D721Med (cell line): ENCODE measurements at regions not wholly inside any gene's neighbourhood (a gene's known extent, or its start where the extent isn't known, plus 50 kb on each side); places are given as distances from the start of the nearest gene placed in this dataset.
A peak's percentile ranks its signal among the peaks of the same experiment; 100 is the strongest.

ENCODE experiments used
- DNase-seq: peaks from one replicate; pipeline ENCODE4 v3.0.0; 2011; ENCODE audit warnings: low spot score; ENCODE audit not compliant: insufficient read length
- FAIRE-seq: peaks from 2 replicates; lab custom pipeline; 2011; peaks lifted over from hg19 to GRCh38; lab: Jason Lieb, UNC
- TF ChIP-seq, protein P1 (sequence below): IDR thresholded peaks from 2 replicates; pipeline ENCODE4 v1.5.1; 2012; ENCODE audit warnings: mild to moderate bottlenecking, control low read depth; ENCODE audit not compliant: insufficient read depth; ENCODE audit errors: missing control alignments

DNA sequence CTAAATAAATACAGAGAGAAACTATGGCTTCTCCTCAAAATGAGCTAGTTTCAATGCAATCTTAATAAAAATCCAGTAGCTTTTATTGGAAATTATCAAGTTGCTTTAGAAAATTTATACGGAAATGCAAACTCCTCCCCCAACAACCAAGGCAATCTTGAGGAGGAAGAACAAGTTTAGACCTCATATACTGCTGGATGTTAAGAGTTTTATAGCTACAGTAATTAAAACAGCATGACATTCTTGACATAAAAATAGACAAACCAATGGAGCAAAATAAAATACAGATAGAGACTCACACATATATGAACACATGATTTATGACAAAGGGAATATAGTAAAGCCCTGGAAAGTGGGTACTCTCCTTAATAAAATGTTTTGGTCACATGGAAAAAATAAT lies 368.7 kb downstream of the C12orf75 start:
- TF ChIP-seq, protein P1, sequence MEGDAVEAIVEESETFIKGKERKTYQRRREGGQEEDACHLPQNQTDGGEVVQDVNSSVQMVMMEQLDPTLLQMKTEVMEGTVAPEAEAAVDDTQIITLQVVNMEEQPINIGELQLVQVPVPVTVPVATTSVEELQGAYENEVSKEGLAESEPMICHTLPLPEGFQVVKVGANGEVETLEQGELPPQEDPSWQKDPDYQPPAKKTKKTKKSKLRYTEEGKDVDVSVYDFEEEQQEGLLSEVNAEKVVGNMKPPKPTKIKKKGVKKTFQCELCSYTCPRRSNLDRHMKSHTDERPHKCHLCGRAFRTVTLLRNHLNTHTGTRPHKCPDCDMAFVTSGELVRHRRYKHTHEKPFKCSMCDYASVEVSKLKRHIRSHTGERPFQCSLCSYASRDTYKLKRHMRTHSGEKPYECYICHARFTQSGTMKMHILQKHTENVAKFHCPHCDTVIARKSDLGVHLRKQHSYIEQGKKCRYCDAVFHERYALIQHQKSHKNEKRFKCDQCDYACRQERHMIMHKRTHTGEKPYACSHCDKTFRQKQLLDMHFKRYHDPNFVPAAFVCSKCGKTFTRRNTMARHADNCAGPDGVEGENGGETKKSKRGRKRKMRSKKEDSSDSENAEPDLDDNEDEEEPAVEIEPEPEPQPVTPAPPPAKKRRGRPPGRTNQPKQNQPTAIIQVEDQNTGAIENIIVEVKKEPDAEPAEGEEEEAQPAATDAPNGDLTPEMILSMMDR, result no peak
- no peak for DNase-seq
- no peak for FAIRE-seq

DNA sequence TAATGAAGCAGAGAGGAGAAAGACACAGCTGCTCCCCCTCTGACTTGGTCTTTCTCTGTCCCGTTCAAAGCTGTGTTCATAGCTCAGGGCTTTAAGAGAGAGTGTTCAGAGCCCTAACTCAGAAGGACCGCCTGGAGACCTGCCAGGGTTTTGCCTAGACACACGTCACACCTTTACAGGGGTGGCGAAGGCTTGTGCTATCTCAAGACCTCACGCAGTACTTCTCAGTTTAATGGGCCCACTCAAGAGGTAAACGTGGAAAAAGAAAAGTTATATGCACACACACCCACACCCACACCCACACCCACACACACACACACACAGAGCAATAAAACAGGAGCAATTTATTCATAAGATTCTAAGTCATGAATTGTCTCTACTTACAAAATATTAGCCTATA lies 374.3 kb downstream of the C12orf75 start:
- FAIRE-seq, result no peak
- DNase-seq, result no peak
- TF ChIP-seq, protein P1, result no peak

- DNase-seq (no peak), FAIRE-seq (no peak)
- TF ChIP-seq, protein P1, result no peak
Observed at GRCh38 chr12:105705235-105705634, 374.7 kb downstream of the C12orf75 start.

- DNase-seq (no peak), FAIRE-seq (no peak)
Observed at GRCh38 chr12:105705765-105706164, 375.3 kb downstream of the C12orf75 start.

GRCh38 chr12:105706321-105706972 lies 376.0 kb downstream of the C12orf75 start:
- no peak for FAIRE-seq
- no peak for DNase-seq
- TF ChIP-seq, protein P1, result no peak

More at GRCh38 chr12:105705765-105706164, 375.3 kb downstream of the C12orf75 start:
- TF ChIP-seq, protein P1, result peak; percentile 63

DNA sequence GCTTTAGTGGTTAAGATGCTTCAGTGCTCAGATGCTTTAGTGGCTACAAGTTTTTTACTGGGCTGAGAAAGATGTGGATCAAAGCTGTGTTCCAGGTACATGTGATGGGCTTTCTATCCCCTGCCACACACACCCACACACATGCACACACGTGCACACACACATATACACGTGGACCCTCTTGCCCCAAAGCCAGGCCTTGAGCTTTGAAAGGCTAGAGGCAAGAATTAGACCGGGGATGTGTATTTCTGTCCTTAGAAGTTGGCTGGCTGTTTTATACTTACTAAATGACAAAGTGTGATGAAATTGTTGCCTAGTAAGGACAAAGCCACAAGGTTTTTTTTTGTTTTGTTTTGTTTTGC lies 376.5 kb downstream of the C12orf75 start:
- FAIRE-seq, result no peak
- DNase-seq, result no peak
- TF ChIP-seq, protein P1, result no peak

DNA sequence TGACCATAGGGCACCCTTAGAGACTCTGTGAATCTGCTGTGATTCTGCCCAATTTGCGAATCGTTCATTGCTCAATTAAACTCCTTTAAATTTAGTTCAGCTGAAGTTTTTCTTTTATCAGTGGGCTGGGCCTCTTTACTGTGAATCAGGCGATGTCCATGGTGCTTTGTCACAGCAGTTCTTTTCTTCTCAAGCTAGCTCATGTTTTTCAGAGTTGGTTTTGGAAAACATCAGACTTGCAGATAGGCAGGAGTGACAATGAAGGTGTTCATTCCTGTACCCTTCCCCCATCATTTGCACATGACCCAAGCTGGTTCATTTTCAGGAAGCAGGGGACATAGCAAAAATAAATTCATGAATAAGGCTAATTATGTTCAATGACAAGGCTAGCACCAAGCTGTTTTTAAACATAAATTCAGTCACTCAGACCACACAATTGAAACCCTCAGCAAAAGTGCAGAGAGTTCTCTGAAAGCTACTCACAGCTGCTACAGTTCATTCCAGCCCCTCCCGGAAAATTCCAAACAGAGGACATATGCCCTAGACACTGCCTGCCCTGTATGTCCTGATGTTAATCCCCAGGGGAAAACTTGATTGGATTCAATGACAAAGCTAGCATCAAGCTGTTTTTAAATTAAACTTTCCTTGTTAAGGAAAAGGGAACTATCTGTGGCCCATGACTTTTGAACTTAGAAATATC lies 383.3 kb downstream of the C12orf75 start:
- no peak for FAIRE-seq
- no peak for DNase-seq
- TF ChIP-seq, protein P1, result no peak
